H1 (cell line): ENCODE measurements at regions not wholly inside any gene's neighbourhood (a gene's known extent, or its start where the extent isn't known, plus 50 kb on each side); places are given as distances from the start of the nearest gene placed in this dataset.

Experiments used
- CTCF ChIA-PET: fragments of 300-600 bp; sonication (Branson Sonifier 250); formaldehyde crosslinking; loops from one replicate; lab custom pipeline; 2021; ENCODE audit not compliant: partially characterized antibody; lab: Charles Lee
- POLR2A ChIA-PET: fragments of 300-600 bp; sonication (Branson Sonifier 250); formaldehyde crosslinking; loops from one replicate; lab custom pipeline; 2021; ENCODE audit warnings: inconsistent platforms; ENCODE audit not compliant: partially characterized antibody; lab: Charles Lee
- DNase-seq, 2 experiments: peaks; one replicate each; pipeline versions ENCODE4 v3.0.0 to v3.0.0-alpha.2; 2010 to 2022; ENCODE audit warnings: low spot score in 2 of 2, low read depth in 1 of 2, mixed read lengths in 1 of 2
- FAIRE-seq: peaks from 2 replicates; lab custom pipeline; 2011; peaks lifted over from hg19 to GRCh38; lab: Jason Lieb, UNC
- H2AFZ ChIP-seq: 2 replicates; pipeline ENCODE4 v1.8.1; 2012; ENCODE audit warnings: low read length, inconsistent platforms
- H2AK5ac ChIP-seq: 2 replicates; pipeline ENCODE4 v1.6.1; 2013; ENCODE audit warnings: low read depth, low read length
- H2BK120ac ChIP-seq: replicated peaks from 2 replicates; pipeline ENCODE3; 2013; ENCODE audit warnings: low read depth, low read length, inconsistent platforms
- H2BK12ac ChIP-seq: 2 replicates; pipeline ENCODE4 v1.6.1; 2013; ENCODE audit warnings: low read depth, low read length
- H2BK15ac ChIP-seq: 2 replicates; pipeline ENCODE4 v1.6.1; 2013; ENCODE audit warnings: low read length
- H2BK20ac ChIP-seq: 2 replicates; pipeline ENCODE4 v1.6.1; 2013; ENCODE audit warnings: low read length
- H2BK5ac ChIP-seq: 2 replicates; pipeline ENCODE4 v1.6.1; 2013; ENCODE audit warnings: low read depth, low read length
- H3K14ac ChIP-seq: 2 replicates; pipeline ENCODE4 v1.6.1; 2013; ENCODE audit warnings: inconsistent platforms; ENCODE audit not compliant: insufficient read length
- H3K18ac ChIP-seq: 2 replicates; pipeline ENCODE4 v1.6.1; 2013; ENCODE audit warnings: low read length; ENCODE audit errors: extremely low read depth
- H3K23ac ChIP-seq: 2 replicates; pipeline ENCODE4 v1.6.1; 2013; ENCODE audit warnings: inconsistent platforms; ENCODE audit not compliant: insufficient read length
- H3K23me2 ChIP-seq: 2 replicates; pipeline ENCODE4 v1.6.1; 2013; ENCODE audit warnings: low read depth, low read length
- H3K27ac ChIP-seq: 2 replicates; pipeline ENCODE4 v1.6.1; 2011; ENCODE audit warnings: low read depth, low read length, inconsistent platforms
- H3K27me3 ChIP-seq, 4 experiments: replicated peaks in 1 of 4; 1 replicate in 1 of 4; 2 replicates in 3 of 4; pipeline versions ENCODE4 v1.6.1 to v1.8.1; 2011 to 2013; ENCODE audit warnings: low read length in 3 of 4, mild to moderate bottlenecking in 3 of 4, inconsistent platforms in 2 of 4, mixed read lengths in 2 of 4, moderate library complexity in 1 of 4; ENCODE audit not compliant: control insufficient read depth in 3 of 4, insufficient read depth in 3 of 4; ENCODE audit errors: extremely low read depth in 1 of 4
- H3K36me3 ChIP-seq, 4 experiments: 2 replicates each; pipeline versions ENCODE4 v1.6.1 to v1.8.1; 2011 to 2013; ENCODE audit warnings: mild to moderate bottlenecking in 4 of 4, low read length in 3 of 4, moderate library complexity in 2 of 4, control low read depth in 1 of 4, inconsistent platforms in 1 of 4; ENCODE audit not compliant: insufficient read depth in 4 of 4, control insufficient read depth in 2 of 4
- H3K4ac ChIP-seq: replicated peaks from 2 replicates; pipeline ENCODE3; 2013; ENCODE audit warnings: low read length, low read depth, mixed read lengths, inconsistent platforms; ENCODE audit not compliant: insufficient read length
- H3K4me1 ChIP-seq, 4 experiments: replicated peaks in 1 of 4; 1 replicate in 1 of 4; 2 replicates in 3 of 4; pipeline versions ENCODE4 v1.6.1 to v1.8.1; 2011 to 2013; ENCODE audit warnings: low read length in 3 of 4, inconsistent platforms in 2 of 4, mixed read lengths in 1 of 4; ENCODE audit not compliant: insufficient read depth in 4 of 4, control insufficient read depth in 3 of 4
- H3K4me2 ChIP-seq, 2 experiments: 2 replicates each; pipeline versions ENCODE4 v1.6.1 to v1.8.1; 2011 to 2013; ENCODE audit warnings: low read depth in 2 of 2, low read length in 2 of 2, control low read depth in 1 of 2, inconsistent platforms in 1 of 2, mild to moderate bottlenecking in 1 of 2; ENCODE audit not compliant: insufficient read depth in 1 of 2
- H3K4me3 ChIP-seq, 4 experiments: fragments of 200-600, 300-600 bp in 1 of 4; sonication (generic), shearing (Covaris generic), sonication (Bioruptor Twin) in 1 of 4; 2 replicates each; pipeline versions ENCODE4 v1.5.1 to v1.8.1; 2011 to 2016; ENCODE audit warnings: low read length in 4 of 4, low read depth in 3 of 4, control low read depth in 2 of 4, inconsistent platforms in 2 of 4, mild to moderate bottlenecking in 2 of 4, mixed read lengths in 1 of 4, moderate library complexity in 1 of 4; ENCODE audit not compliant: insufficient read depth in 2 of 4; ENCODE audit errors: extremely low read depth in 1 of 4
- H3K56ac ChIP-seq: replicated peaks from 2 replicates; pipeline ENCODE3; 2013; ENCODE audit warnings: low read depth, mild to moderate bottlenecking, mixed read lengths, low read length, inconsistent platforms; ENCODE audit not compliant: insufficient read length
- H3K79me1 ChIP-seq: 2 replicates; pipeline ENCODE4 v1.6.1; 2013; ENCODE audit warnings: low read depth, low read length, control low read depth
- H3K79me2 ChIP-seq, 2 experiments: 2 replicates each; pipeline versions ENCODE4 v1.6.1 to v1.8.1; 2012 to 2013; ENCODE audit warnings: low read length in 2 of 2, mild to moderate bottlenecking in 2 of 2, inconsistent platforms in 1 of 2; ENCODE audit not compliant: insufficient read depth in 2 of 2, control insufficient read depth in 1 of 2
- H3K9ac ChIP-seq, 4 experiments: replicated peaks in 1 of 4; 1 replicate in 1 of 4; 2 replicates in 3 of 4; pipeline versions ENCODE4 v1.6.1 to v1.8.1; 2011 to 2013; ENCODE audit warnings: low read depth in 3 of 4, low read length in 3 of 4, control low read depth in 2 of 4, mild to moderate bottlenecking in 2 of 4, moderate library complexity in 2 of 4, inconsistent platforms in 1 of 4; ENCODE audit errors: extremely low read depth in 1 of 4
- H3K9me3 ChIP-seq, 2 experiments: 2 replicates each; pipeline versions ENCODE4 v1.6.1 to v1.8.1; 2012 to 2013; ENCODE audit warnings: mild to moderate bottlenecking in 2 of 2, moderate library complexity in 2 of 2, control low read depth in 1 of 2, inconsistent platforms in 1 of 2, low read depth in 1 of 2, low read length in 1 of 2, mixed read lengths in 1 of 2; ENCODE audit not compliant: insufficient read depth in 2 of 2
- H4K20me1 ChIP-seq, 2 experiments: replicated peaks in 1 of 2; 2 replicates each; pipeline versions ENCODE3 to v1.8.1; 2011 to 2013; ENCODE audit warnings: inconsistent platforms in 2 of 2, low read length in 2 of 2, mild to moderate bottlenecking in 1 of 2; ENCODE audit not compliant: insufficient read depth in 2 of 2, control insufficient read depth in 1 of 2
- H4K5ac ChIP-seq: 2 replicates; pipeline ENCODE4 v1.6.1; 2013; ENCODE audit warnings: low read length, low read depth, mixed read lengths, inconsistent platforms; ENCODE audit not compliant: insufficient read length
- H4K8ac ChIP-seq: 2 replicates; pipeline ENCODE4 v1.8.0; 2013; ENCODE audit warnings: mild to moderate bottlenecking, moderate library complexity, low read length, inconsistent platforms; ENCODE audit not compliant: insufficient read depth; ENCODE audit errors: extremely low read depth
- H4K91ac ChIP-seq: replicated peaks from 2 replicates; pipeline ENCODE3; 2013; ENCODE audit warnings: low read length, mixed read lengths, inconsistent platforms; ENCODE audit not compliant: insufficient read length
- ASH2L ChIP-seq: fragments of 200-600, 300-600 bp; sonication (generic); IDR thresholded peaks from one replicate; pipeline ENCODE4 v1.7.1; 2017; ENCODE audit warnings: low read length
- BCL11A ChIP-seq, 2 experiments: IDR thresholded peaks; one replicate each; pipeline ENCODE4 v1.6.1; 2011; ENCODE audit warnings: low read depth in 2 of 2, low read length in 2 of 2, mild to moderate bottlenecking in 2 of 2
- CBX8 ChIP-seq: fragments of 300-800, 300-1000 bp; sonication (generic); IDR thresholded peaks from 2 replicates; pipeline ENCODE4 v1.7.1; 2016; ENCODE audit warnings: low read depth, low read length, borderline replicate concordance
- EZH2 ChIP-seq: fragments of 200-600 bp; sonication (generic); IDR thresholded peaks from 2 replicates; pipeline ENCODE4 v1.7.1; 2012; ENCODE audit warnings: low read depth, mild to moderate bottlenecking, moderate library complexity, low read length, inconsistent platforms; ENCODE audit not compliant: severe bottlenecking
- GTF2F1 ChIP-seq: IDR thresholded peaks from 2 replicates; pipeline ENCODE4 v1.6.1; 2012; ENCODE audit warnings: low read depth, low read length, improper control_type of control experiment, borderline replicate concordance
- NANOG ChIP-seq: IDR thresholded peaks from 2 replicates; pipeline ENCODE4 v1.6.1; 2011; ENCODE audit warnings: low read length, low read depth, mild to moderate bottlenecking, inconsistent platforms; ENCODE audit not compliant: insufficient read depth, poor library complexity, severe bottlenecking
- RNF2 ChIP-seq: fragments of 200-900, 300-1000 bp; sonication (generic); IDR thresholded peaks from 2 replicates; pipeline ENCODE4 v1.7.1; 2016; ENCODE audit warnings: borderline replicate concordance, low read depth, mild to moderate bottlenecking, antibody characterized with exemption, low read length; ENCODE audit not compliant: poor library complexity, severe bottlenecking; ENCODE audit errors: missing control alignments
- SIRT6 ChIP-seq: IDR thresholded peaks from one replicate; pipeline ENCODE4 v1.7.1; 2012; ENCODE audit warnings: low read length, inconsistent platforms
- SP4 ChIP-seq: IDR thresholded peaks from 2 replicates; pipeline ENCODE4 v1.6.1; 2012; ENCODE audit warnings: low read length, inconsistent platforms
- WGBS, 2 experiments: shearing (Covaris generic) in 1 of 2; methylation state at CpG; one replicate each; pipeline versions ENCODE4 v1.1.6 to v1.1.7; 2013 to 2015; ENCODE audit warnings: low lambda C conversion rate in 2 of 2, mixed read lengths in 2 of 2, inconsistent platforms in 1 of 2, low coverage in 1 of 2, missing lambda C conversion rate in 1 of 2; ENCODE audit not compliant: insufficient replicate concordance in 2 of 2, insufficient coverage in 1 of 2, insufficient read length in 1 of 2; ENCODE audit errors: extremely low coverage in 1 of 2, missing lambda C conversion rate in 1 of 2; 5-methylcytosine and 5-hydroxymethylcytosine counted together
- TF ChIP-seq, protein P1 (sequence below): IDR thresholded peaks from 2 replicates; pipeline ENCODE4 v1.6.1; 2012; ENCODE audit warnings: low read length, inconsistent platforms

GRCh38 chr2:217671075-217671474 lies 331.7 kb downstream of the TNS1 start:
- Histone ChIP-seq H4K5ac (no peak overlapping the region), H2BK12ac (no peak overlapping the region), H3K9ac (no peak overlapping the region), H4K8ac (no peak overlapping the region), H3K18ac (no peak overlapping the region), H3K23me2 (no peaks in the 10 kb centered on the region), H3K23ac (no peak overlapping the region), H2AK5ac (no peak overlapping the region), H3K4me1 (no peaks in the 10 kb centered on the region), H3K4ac (no peak overlapping the region), H3K14ac (no peak overlapping the region), H2AFZ (no peak overlapping the region), H3K27me3 (no peaks in the 10 kb centered on the region), H2BK15ac (no peak overlapping the region), H3K9me3 (no peaks in the 10 kb centered on the region; a peak in 1 of 4 replicates), H3K36me3 (no peaks in the 10 kb centered on the region), H3K56ac (no peak overlapping the region), H3K79me1 (no peaks in the 10 kb centered on the region), H2BK20ac (no peak overlapping the region), H3K79me2 (no peaks in the 10 kb centered on the region), H3K4me3 (no peak overlapping the region), H2BK5ac (no peak overlapping the region), H3K27ac (no peak overlapping the region), H4K91ac (no peak overlapping the region), H4K20me1 (no peaks in the 10 kb centered on the region), H3K4me2 (no peak overlapping the region), H2BK120ac (no peak overlapping the region)
- CTCF ChIA-PET: interaction anchor here (0.5 to 4.5 kb wide), 2 partner anchors 19 to 765 kb away, joined by 4 to 23 read pairs; no protein-coding TSS in a partner anchor
- POLR2A ChIA-PET: no interaction called here
- TF ChIP-seq EZH2 (no peak), RNF2 (no peak), BCL11A (IDR thresholded peaks at IDR 0.05; ENCODE audit: low read depth in 2 of 2, low read length in 2 of 2) (no peak), SP4 (no peak), NANOG (no peak), ASH2L (no peak), CBX8 (no peak), GTF2F1 (no peak), SIRT6 (no peak)
- TF ChIP-seq, protein P1, sequence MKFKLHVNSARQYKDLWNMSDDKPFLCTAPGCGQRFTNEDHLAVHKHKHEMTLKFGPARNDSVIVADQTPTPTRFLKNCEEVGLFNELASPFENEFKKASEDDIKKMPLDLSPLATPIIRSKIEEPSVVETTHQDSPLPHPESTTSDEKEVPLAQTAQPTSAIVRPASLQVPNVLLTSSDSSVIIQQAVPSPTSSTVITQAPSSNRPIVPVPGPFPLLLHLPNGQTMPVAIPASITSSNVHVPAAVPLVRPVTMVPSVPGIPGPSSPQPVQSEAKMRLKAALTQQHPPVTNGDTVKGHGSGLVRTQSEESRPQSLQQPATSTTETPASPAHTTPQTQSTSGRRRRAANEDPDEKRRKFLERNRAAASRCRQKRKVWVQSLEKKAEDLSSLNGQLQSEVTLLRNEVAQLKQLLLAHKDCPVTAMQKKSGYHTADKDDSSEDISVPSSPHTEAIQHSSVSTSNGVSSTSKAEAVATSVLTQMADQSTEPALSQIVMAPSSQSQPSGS: no peak
- FAIRE-seq (no peak), DNase-seq (no peak)
- WGBS, 2 experiments: 87% methylated on average over 1 of the region's 1 CpG; no CpG with 5 or more reads in 1 of the 2 experiments
